ENCODE measurements at regions not wholly inside any gene's neighbourhood (a gene's known extent, or its start where the extent isn't known, plus 50 kb on each side); places are given as distances from the start of the nearest gene placed in this dataset.

GRCh38 chr6:43986177-43986825 lies 141.0 kb downstream of the MRPL14 start:
- Histone ChIP-seq H3K27ac (ENCODE audit: control insufficient read depth, insufficient read depth) (no peak overlapping the region), H3K79me2 (ENCODE audit: control insufficient read depth, insufficient read depth, low read length) (no peaks in the 10 kb centered on the region), H4K20me1 (ENCODE audit: control insufficient read depth, insufficient read depth) (no peaks in the 10 kb centered on the region), H3K9me3 (replicated peaks; ENCODE audit: control insufficient read depth, insufficient read depth, low read length) (no peaks in the 10 kb centered on the region), H3K4me1 (ENCODE audit: control insufficient read depth, insufficient read depth, low read length) (no peaks in the 10 kb centered on the region), H3K4me3 (no peak overlapping the region), H3K4me2 (ENCODE audit: control insufficient read depth, insufficient read depth) (no peak overlapping the region), H3K9ac (ENCODE audit: control insufficient read depth, insufficient read depth, low read length) (no peak overlapping the region), H3K27me3 (replicated peaks in 1 of 2; ENCODE audit: control insufficient read depth in 2 of 2, insufficient read depth in 2 of 2, low read length in 1 of 2) (no peaks in the 10 kb centered on the region; a peak in 1 of 4 replicates), H3K36me3 (ENCODE audit: control insufficient read depth in 2 of 2, insufficient read depth in 2 of 2, low read length in 1 of 2) (no peaks in the 10 kb centered on the region), H2AFZ (ENCODE audit: control insufficient read depth, low read depth, low read length) (no peak overlapping the region)
- ChIA-PET CTCF (interaction anchor here (1.0 kb wide), 1 partner anchor 10 kb away, joined by 4 read pairs; no protein-coding TSS in a partner anchor), POLR2A (interaction anchor here (0.6 to 0.9 kb wide), 2 partner anchors 9 to 14 kb away, joined by 3 read pairs; no protein-coding TSS in a partner anchor), RAD21 (ENCODE audit: unreplicated experiment) (interaction anchor here (0.5 kb wide), 1 partner anchor 198 kb away, joined by 3 read pairs; no protein-coding TSS in a partner anchor), SMC1A (ENCODE audit: uncharacterized antibody, unreplicated experiment) (interaction anchor here (1.1 to 1.7 kb wide), 3 partner anchors 8 to 15 kb away, joined by 3 to 5 read pairs (median 3); no protein-coding TSS in a partner anchor)
- WGBS (ENCODE audit: insufficient coverage, insufficient replicate concordance, low lambda C conversion rate, missing lambda C conversion rate), result 34% methylated on average over 7 of the region's 7 CpGs
- FAIRE-seq (no peak), DNase-seq (ENCODE audit: low read depth, low spot score) (no peak), ATAC-seq (no peak)
- intact Hi-C loops (cut with micrococcal nuclease; ENCODE audit: unreplicated experiment) (no loop called here), in situ Hi-C loops (cut with MboI) (no loop called here)
- no TSS peak for BruUV-seq (replicated peaks)
- TF ChIP-seq EGR1 (IDR thresholded peaks at IDR 0.05; ENCODE audit: borderline replicate concordance in 1 of 2, low read depth in 2 of 2, low read length in 2 of 2), result no peak
- no peak for TF ChIP-seq CHD4 (IDR thresholded peaks at IDR 0.05)
- no peak for TF ChIP-seq ZBTB33 (IDR thresholded peaks at IDR 0.05)
- TF ChIP-seq STAT3 (IDR thresholded peaks at IDR 0.05; ENCODE audit: low read depth, low read length), result no peak
- no peak for TF ChIP-seq HDGF (IDR thresholded peaks at IDR 0.05)
- no peak for TF ChIP-seq CEBPZ (IDR thresholded peaks at IDR 0.05; ENCODE audit: low read depth, low read length)
- TF ChIP-seq CTCF (IDR thresholded peaks at IDR 0.05 in 2 of 3, conservative IDR thresholded peaks at IDR 0.05 in 1 of 3; ENCODE audit: control insufficient read depth in 2 of 3, extremely low read depth in 1 of 3, insufficient read depth in 1 of 3, low read depth in 3 of 3, low read length in 3 of 3), result no peak
- no peak for TF ChIP-seq TCF12 (IDR thresholded peaks at IDR 0.05; ENCODE audit: low read depth, low read length)
- no peak for TF ChIP-seq POLR2AphosphoS2 (IDR thresholded peaks at IDR 0.05; ENCODE audit: low read depth, low read length)
- no peak for TF ChIP-seq JUND (IDR thresholded peaks at IDR 0.05; ENCODE audit: low read depth, low read length)
- no peak for TF ChIP-seq IRF4 (IDR thresholded peaks at IDR 0.05; ENCODE audit: low read depth, low read length)
- no peak for TF ChIP-seq POLR2A (IDR thresholded peaks at IDR 0.05; ENCODE audit: low read depth, low read length)
